Amniotic stem cell (primary cell): ENCODE measurements at regions not wholly inside any gene's neighbourhood (a gene's known extent, or its start where the extent isn't known, plus 50 kb on each side); places are given as distances from the start of the nearest gene placed in this dataset.

Source experiments
- DNase-seq: peaks from one replicate; lab custom pipeline; 2025; lab: John Stamatoyannopoulos, UW

- DNase-seq, result no peak
Measured at GRCh38 chr16:77553130-77553529, 118.3 kb upstream of the ADAMTS18 start.

- DNase-seq, result no peak
Measured at GRCh38 chr16:77555126-77555525, 120.3 kb upstream of the ADAMTS18 start.

DNA sequence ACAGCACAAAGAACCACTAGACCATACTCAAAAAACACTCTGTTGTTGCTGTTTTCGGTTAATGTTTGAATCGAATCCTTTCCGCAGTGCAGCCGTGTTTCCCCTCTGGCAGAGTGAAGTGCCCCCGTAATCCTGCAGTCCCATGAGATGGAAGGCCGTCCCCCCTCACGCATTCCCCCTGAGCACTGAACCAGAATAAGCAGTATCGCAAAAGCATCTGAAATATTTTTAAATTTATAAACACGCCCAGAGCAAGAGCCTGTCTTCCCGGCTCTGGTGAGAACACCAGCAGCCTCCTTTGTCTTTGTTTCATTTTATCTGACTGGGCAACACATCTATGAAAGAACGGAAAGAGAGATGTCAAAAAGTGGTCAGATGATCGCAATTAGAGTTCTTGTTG lies 121.0 kb upstream of the ADAMTS18 start:
- DNase-seq, result no peak

DNA sequence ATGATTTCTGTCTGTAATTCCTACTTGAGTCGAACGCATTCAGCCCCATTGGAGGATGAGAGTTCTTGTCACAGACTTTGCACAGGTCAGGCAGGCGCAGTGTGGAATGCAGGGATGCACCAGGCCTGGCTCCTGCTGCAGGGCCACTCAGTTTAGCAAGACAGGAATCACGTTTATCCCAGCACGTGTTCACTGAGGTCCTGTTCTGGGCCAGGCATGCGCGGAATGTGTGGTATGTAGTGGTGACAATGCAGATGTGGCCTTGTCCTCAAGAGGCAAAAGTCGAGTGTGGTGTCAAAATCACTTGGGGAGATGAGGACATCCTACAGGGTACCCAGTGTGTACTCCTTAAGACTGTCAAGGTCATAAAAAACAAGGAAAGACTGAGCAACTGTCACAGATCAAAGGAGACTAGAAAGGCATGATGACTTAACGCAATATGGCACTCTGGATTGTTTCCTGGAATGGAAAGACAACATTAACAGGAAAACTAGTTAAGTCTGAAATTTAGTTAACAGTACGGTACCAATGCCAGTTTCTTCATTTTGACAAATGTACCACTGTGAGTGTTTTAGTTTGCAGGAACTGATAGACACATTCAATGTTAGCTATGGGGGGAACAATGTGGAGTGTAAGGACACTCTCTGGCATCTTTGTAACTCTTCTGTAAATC lies 121.5 kb upstream of the ADAMTS18 start:
- no peak for DNase-seq

DNA sequence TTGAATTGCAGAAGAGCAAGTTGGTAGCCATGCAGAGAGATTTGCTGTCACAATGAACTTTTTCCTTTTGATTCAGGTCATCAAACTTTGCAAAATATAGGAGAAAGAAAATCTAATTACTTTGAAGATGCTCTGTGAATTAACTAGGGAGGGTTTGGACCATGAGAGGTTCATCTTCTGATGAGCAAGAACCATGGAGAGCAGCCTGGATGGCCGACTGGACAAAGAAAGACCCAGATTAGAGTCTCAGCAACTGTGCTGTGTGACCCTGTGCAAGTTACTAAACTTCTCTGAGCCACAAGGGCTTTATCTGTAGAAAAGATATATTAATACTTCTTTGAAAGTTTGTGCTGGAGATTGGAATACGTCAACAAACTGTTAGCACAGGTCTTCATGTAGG lies 122.6 kb upstream of the ADAMTS18 start:
- DNase-seq, result no peak

GRCh38 chr16:77558786-77559185 lies 124.0 kb upstream of the ADAMTS18 start:
- no peak for DNase-seq

- DNase-seq, result no peak
Measured at GRCh38 chr16:77562497-77562896, 127.7 kb upstream of the ADAMTS18 start.

- no peak for DNase-seq
Measured at GRCh38 chr16:77564791-77565390, 130.1 kb upstream of the ADAMTS18 start.

GRCh38 chr16:77569406-77569805 lies 134.6 kb upstream of the ADAMTS18 start:
- no peak for DNase-seq

DNA sequence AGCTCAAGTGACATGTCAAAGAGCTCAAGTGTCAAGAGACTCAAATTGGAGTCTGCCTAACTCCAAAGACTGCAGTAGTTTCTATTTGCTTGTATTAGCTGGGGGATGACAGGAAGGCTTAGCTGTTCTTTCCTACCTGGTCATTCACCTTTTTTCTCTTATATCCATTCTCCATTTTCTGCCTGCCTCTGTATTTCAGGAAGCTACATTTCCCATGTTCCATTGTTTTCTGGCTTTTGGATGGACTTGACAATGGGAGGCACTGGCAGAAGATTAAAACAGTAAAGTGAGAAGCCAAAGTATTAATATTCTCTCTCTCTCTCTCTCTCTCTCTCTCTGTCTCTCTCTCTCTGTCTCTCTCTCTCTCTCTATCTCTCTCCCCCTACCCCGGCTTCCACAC lies 135.7 kb upstream of the ADAMTS18 start:
- DNase-seq, result no peak

- DNase-seq, result no peak
Measured at GRCh38 chr16:77571115-77571862, 136.5 kb upstream of the ADAMTS18 start.

DNA sequence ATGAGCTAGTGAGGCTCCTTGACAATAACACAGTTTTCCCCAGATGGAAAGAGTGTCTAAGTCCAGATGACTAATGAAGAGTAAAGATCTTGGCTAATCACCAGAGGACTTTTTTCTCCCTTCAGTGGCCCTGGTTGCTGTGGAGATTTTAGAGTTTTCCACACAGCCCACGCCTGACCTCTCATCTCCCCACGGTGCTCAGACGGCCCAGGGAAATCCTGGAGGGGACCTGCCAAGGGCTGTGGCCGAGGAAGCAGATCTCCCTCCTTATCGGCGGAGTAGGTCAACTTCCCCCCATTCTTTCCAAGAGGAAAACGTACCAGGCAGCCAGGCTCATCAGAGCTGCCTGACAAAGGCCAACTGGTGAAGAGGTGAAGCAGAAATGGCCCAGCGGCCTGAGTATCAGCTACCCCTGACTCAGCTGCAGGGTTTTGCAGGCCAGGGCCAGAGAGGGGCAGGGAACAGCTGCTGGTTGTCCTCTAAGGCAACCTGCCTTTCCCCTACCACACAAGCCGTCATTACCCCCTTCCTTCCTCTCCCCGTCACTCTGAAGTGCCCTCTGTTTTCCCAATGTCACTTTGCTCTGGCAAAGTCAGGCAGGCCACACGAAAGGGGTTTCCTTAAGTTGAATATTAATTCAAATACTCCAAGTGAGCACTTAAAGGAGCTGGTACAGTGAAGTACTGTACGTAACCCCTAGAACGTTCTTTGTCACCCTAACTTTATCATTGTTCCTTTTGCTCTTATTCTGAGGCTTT lies 140.2 kb upstream of the ADAMTS18 start:
- DNase-seq, result no peak

DNA sequence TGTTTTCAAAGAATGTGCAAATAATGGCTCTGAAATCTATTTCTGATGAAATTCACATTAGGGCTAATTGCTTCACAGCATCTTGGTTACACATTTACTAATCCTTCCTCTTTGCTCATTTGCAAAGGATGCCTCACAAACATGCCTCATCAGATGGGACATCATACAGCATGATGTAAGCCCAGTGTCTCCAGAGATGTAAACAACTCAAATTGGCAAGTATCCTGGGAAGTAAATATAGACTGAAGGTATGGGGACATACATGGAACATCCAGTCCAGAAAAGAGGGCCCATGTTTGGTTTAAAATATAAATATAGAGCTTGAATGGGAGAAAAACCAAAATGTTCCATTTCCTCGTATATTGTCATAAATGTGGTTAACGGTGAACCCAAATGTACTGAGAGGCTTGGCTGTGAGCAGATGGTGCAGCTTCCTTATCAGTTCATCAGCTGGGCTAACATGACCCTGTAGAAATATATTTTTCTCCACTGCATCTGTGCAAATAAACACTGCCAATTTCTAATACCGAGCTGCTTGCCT lies 142.9 kb upstream of the NUDT7 start:
- no peak for DNase-seq

DNA sequence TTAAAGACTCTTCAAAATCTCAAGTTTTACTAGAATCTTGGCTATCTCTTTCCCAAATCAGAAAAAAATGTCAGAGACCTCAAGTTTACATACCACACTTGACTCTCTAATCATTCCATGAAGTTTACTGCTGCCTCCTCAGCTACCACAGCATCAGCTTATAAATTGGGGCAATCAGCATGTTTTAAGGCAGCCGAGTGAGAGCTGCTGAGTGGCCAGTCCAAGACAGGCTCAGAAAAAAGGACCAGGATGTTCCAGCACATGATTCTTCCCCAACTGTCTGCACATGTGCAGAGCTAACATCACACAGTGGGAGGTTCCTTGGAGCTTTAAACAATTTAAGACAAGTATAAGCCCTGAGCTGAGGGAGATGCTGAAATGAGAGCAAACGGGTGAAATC lies 140.6 kb upstream of the NUDT7 start:
- DNase-seq, result no peak

DNA sequence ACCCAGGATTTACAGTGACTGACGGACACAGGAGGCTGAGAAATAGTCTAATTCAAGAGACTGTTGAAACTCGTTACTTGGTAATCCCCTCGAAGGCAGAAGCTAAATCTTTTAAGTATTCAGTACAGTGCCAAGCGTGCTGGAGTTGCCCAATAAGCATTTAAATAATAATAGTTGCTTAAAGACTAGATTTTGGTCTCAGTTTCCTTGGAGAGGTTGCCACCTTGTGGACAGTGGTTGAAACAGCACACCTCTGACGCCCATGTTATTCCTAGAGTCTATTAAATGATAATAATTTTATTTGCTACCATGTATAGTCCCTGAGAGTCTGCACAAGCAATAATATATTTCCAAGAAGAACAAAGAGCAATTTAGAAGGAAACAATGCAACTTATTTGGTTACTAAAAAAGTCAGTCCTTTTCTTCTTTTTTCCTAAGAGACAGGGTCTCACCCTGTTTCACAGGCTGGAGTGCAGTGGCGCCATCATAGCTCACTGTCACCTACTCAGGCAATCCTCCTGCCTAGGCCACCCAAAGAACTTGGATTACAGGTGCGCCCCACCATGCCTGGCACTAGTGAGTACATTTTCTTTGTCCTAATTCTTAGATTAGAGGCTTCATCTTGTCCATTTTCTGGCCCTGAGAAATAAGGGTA lies 138.0 kb upstream of the NUDT7 start:
- DNase-seq, result peak; percentile 9

- no peak for DNase-seq
Measured at GRCh38 chr16:77585379-77586251, 136.7 kb upstream of the NUDT7 start.

GRCh38 chr16:77588389-77588788 lies 133.9 kb upstream of the NUDT7 start:
- DNase-seq, result no peak

GRCh38 chr16:77589071-77589765 lies 133.1 kb upstream of the NUDT7 start:
- no peak for DNase-seq

DNA sequence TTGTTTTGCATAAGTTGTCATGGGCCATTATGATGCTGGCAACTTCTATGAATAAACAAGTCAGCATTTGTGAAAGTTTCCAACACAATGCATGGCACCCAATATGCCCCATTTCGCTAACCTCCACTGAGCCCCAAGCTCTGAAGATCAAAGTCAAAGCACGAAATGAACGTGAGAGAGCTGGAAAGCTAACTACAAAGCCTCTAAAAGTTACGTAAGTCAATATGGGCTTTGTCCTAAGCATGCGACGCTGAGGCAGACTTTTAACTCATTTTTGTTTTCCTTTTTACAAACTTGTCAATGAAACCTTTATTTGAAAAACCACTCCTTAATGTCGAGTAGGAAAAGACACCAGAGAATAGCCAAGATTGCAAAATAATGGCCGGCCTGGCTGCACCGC lies 131.6 kb upstream of the NUDT7 start:
- no peak for DNase-seq

- DNase-seq, result no peak
Measured at GRCh38 chr16:77591347-77591746, 131.0 kb upstream of the NUDT7 start.
